Neural progenitor cell (in vitro differentiated cells): ENCODE measurements at regions not wholly inside any gene's neighbourhood (a gene's known extent, or its start where the extent isn't known, plus 50 kb on each side); places are given as distances from the start of the nearest gene placed in this dataset.

Experiments
- DNase-seq: peaks from one replicate; pipeline ENCODE4 v3.0.0-alpha.2; 2016; ENCODE audit warnings: low spot score
- H2AFZ ChIP-seq: fragments of 200-600 bp; sonication (generic); replicated peaks from 2 replicates; pipeline ENCODE4 v1.6.1; 2016; ENCODE audit warnings: antibody characterized with exemption
- H3F3A ChIP-seq: fragments of 200-600 bp; sonication (generic); 2 replicates; pipeline ENCODE4 v1.6.1; 2016; ENCODE audit warnings: antibody characterized with exemption, low read depth
- H3K27ac ChIP-seq: fragments of 200-600 bp; sonication (generic); 2 replicates; pipeline ENCODE4 v1.5.1; 2016; ENCODE audit warnings: mild to moderate bottlenecking
- H3K27me3 ChIP-seq: fragments of 200-600 bp; sonication (generic); 2 replicates; pipeline ENCODE4 v1.6.1; 2016; ENCODE audit warnings: mild to moderate bottlenecking, moderate library complexity
- H3K36me3 ChIP-seq: fragments of 200-600 bp; sonication (generic); 2 replicates; pipeline ENCODE4 v1.5.1; 2016
- H3K4me1 ChIP-seq: fragments of 200-600 bp; sonication (generic); 2 replicates; pipeline ENCODE4 v1.6.1; 2016; ENCODE audit warnings: mixed run types
- H3K4me2 ChIP-seq: fragments of 200-600 bp; sonication (generic); 2 replicates; pipeline ENCODE4 v1.6.1; 2016
- H3K4me3 ChIP-seq: fragments of 200-600 bp; sonication (generic); 2 replicates; pipeline ENCODE4 v1.5.1; 2016
- H3K79me2 ChIP-seq: fragments of 200-600 bp; sonication (generic); 2 replicates; pipeline ENCODE4 v1.6.1; 2016; ENCODE audit warnings: low read depth
- H3K9ac ChIP-seq: fragments of 200-600 bp; sonication (generic); 2 replicates; pipeline ENCODE4 v1.6.1; 2016
- H3K9me3 ChIP-seq: fragments of 200-600 bp; sonication (generic); 2 replicates; pipeline ENCODE4 v1.5.1; 2016; ENCODE audit warnings: low read depth
- H4K20me1 ChIP-seq: fragments of 200-600 bp; sonication (generic); 2 replicates; pipeline ENCODE4 v1.6.1; 2016; ENCODE audit warnings: low read depth
- H3K27ac Mint-ChIP-seq: 3 replicates; pipeline ENCODE4 v1.8.0; 2021; ENCODE audit warnings: mixed read lengths
- H3K27me3 Mint-ChIP-seq: 2 replicates; pipeline ENCODE4 v1.8.0; 2022; ENCODE audit warnings: low read depth, mild to moderate bottlenecking, inconsistent platforms, moderate library complexity, mixed read lengths; ENCODE audit not compliant: insufficient read depth
- H3K36me3 Mint-ChIP-seq: 3 replicates; pipeline ENCODE4 v1.8.0; 2021; ENCODE audit warnings: mixed read lengths
- H3K4me1 Mint-ChIP-seq: 3 replicates; pipeline ENCODE4 v1.8.0; 2021; ENCODE audit warnings: mixed read lengths
- H3K4me3 Mint-ChIP-seq: 3 replicates; pipeline ENCODE4 v1.8.0; 2021; ENCODE audit warnings: mild to moderate bottlenecking, moderate library complexity, mixed read lengths
- H3K9me3 Mint-ChIP-seq: 3 replicates; pipeline ENCODE4 v1.8.0; 2020; ENCODE audit warnings: mixed read lengths
- CTCF ChIP-seq: fragments of 200-600 bp; sonication (generic); IDR thresholded peaks from 2 replicates; pipeline ENCODE4 v1.5.1; 2017; ENCODE audit warnings: antibody characterized with exemption, mild to moderate bottlenecking
- EZH2 ChIP-seq: fragments of 200-600 bp; sonication (generic); IDR thresholded peaks from 2 replicates; pipeline ENCODE4 v1.6.1; 2017; ENCODE audit warnings: antibody characterized with exemption, mild to moderate bottlenecking, moderate library complexity
- EZH2phosphoT487 ChIP-seq: fragments of 200-600 bp; sonication (generic); IDR thresholded peaks from 2 replicates; pipeline ENCODE4 v1.6.1; 2017; ENCODE audit warnings: antibody characterized with exemption

- Histone ChIP-seq H3K36me3 (no peaks in the 10 kb centered on the region), H3K9ac (no peak overlapping the region), H4K20me1 (no peaks in the 10 kb centered on the region), H3K4me1 (no peaks in the 10 kb centered on the region), H3K27ac (no peak overlapping the region), H3K79me2 (no peaks in the 10 kb centered on the region), H3F3A (no peaks in the 10 kb centered on the region), H3K9me3 (no peaks in the 10 kb centered on the region), H3K4me3 (no peak overlapping the region), H2AFZ (no peak overlapping the region), H3K27me3 (no peaks in the 10 kb centered on the region), H3K4me2 (no peak overlapping the region)
- no peaks in the 10 kb centered on the region for H3K4me1 Mint-ChIP-seq
- H3K4me3 Mint-ChIP-seq = no peak overlapping the region
- H3K27ac Mint-ChIP-seq = no peak overlapping the region
- H3K36me3 Mint-ChIP-seq = no peaks in the 10 kb centered on the region
- peaks cover 5% of the 10 kb centered on the region for H3K9me3 Mint-ChIP-seq
- no peak for TF ChIP-seq CTCF
- no peak for TF ChIP-seq EZH2phosphoT487
- TF ChIP-seq EZH2 = no peak
- no peak for DNase-seq
- peaks cover 11% of the 10 kb centered on the region for H3K27me3 Mint-ChIP-seq
Observed at GRCh38 chr5:98713027-98713426, 60.4 kb upstream of the RGMB start.

- Histone ChIP-seq H3K27me3 (no peaks in the 10 kb centered on the region), H3K79me2 (no peaks in the 10 kb centered on the region), H3K4me3 (no peak overlapping the region), H3K9me3 (no peaks in the 10 kb centered on the region), H3K4me1 (no peaks in the 10 kb centered on the region), H4K20me1 (no peaks in the 10 kb centered on the region), H3K9ac (no peak overlapping the region), H3K4me2 (no peak overlapping the region), H3F3A (no peaks in the 10 kb centered on the region), H3K36me3 (no peaks in the 10 kb centered on the region), H3K27ac (no peak overlapping the region), H2AFZ (no peak overlapping the region)
- Mint-ChIP-seq H3K27ac (no peak overlapping the region), H3K9me3 (peaks cover 11% of the 10 kb centered on the region), H3K4me1 (no peaks in the 10 kb centered on the region), H3K27me3 (peaks cover 11% of the 10 kb centered on the region), H3K36me3 (no peaks in the 10 kb centered on the region), H3K4me3 (no peak overlapping the region)
- DNase-seq = no peak
- TF ChIP-seq EZH2phosphoT487 (no peak), EZH2 (no peak), CTCF (no peak)
Observed at GRCh38 chr5:98713856-98714255, 59.6 kb upstream of the RGMB start.

DNA sequence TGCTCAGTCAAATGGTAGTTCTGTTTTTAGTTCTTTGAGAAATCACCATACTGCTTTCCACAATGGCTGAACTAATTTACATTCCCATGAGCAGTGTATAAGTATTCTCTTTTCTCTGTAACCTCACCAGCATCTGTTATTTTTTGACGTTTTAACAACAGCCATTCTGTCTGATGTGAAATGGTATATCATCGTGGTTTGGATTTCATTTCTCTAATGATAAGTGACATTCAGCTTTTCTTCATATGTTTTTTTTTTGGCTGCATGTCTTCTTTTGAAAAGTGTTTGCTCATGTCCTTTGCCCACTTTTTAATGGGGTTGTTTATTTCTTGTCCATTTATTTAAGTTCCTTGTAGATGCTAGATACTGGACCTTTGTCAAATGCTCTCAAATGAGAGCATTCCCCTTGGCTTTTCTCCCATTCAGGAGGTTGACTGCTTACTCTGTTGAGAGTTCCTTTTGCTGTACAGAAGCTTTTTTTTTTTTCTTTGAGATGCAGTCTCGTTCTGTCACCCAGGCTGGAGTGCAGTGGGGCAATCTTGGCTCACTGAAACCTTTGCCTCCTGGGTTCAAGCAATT, 58.7 kb upstream of the RGMB start:
- no peaks in the 10 kb centered on the region for H3K36me3 ChIP-seq
- peaks cover 2% of the 10 kb centered on the region for H3K36me3 Mint-ChIP-seq
- peaks cover 18% of the 10 kb centered on the region for H3K9me3 Mint-ChIP-seq
- no peaks in the 10 kb centered on the region for H3K4me1 ChIP-seq
- H3F3A ChIP-seq = no peaks in the 10 kb centered on the region
- TF ChIP-seq CTCF (no peak), EZH2phosphoT487 (no peak), EZH2 (no peak)
- peaks cover 14% of the 10 kb centered on the region for H3K27me3 Mint-ChIP-seq
- no peaks in the 10 kb centered on the region for H3K79me2 ChIP-seq
- H3K9me3 ChIP-seq = no peaks in the 10 kb centered on the region
- no peaks in the 10 kb centered on the region for H3K4me1 Mint-ChIP-seq
- H3K27ac Mint-ChIP-seq = no peak overlapping the region
- no peak overlapping the region for H2AFZ ChIP-seq
- DNase-seq = no peak
- no peak overlapping the region for H3K9ac ChIP-seq
- H4K20me1 ChIP-seq = no peaks in the 10 kb centered on the region
- no peak overlapping the region for H3K4me3 ChIP-seq
- no peak overlapping the region for H3K27ac ChIP-seq
- H3K4me2 ChIP-seq = no peak overlapping the region
- H3K4me3 Mint-ChIP-seq = no peak overlapping the region
- H3K27me3 ChIP-seq = no peaks in the 10 kb centered on the region
